H9 (cell line): ENCODE measurements at regions not wholly inside any gene's neighbourhood (a gene's known extent, or its start where the extent isn't known, plus 50 kb on each side); places are given as distances from the start of the nearest gene placed in this dataset.

ENCODE experiments used
- DNase-seq: peaks from one replicate; pipeline ENCODE4 v3.0.0-alpha.2; 2017
- H2AFZ ChIP-seq: one replicate; pipeline ENCODE4 v1.6.1; 2013; ENCODE audit warnings: mild to moderate bottlenecking, low read length, control low read depth, moderate library complexity
- H2AK5ac ChIP-seq: 2 replicates; pipeline ENCODE4 v1.6.1; 2013; ENCODE audit warnings: low read length, control low read depth, mixed read lengths; ENCODE audit not compliant: insufficient read length
- H2BK120ac ChIP-seq: one replicate; pipeline ENCODE4 v1.6.1; 2013; ENCODE audit warnings: low read depth, mild to moderate bottlenecking, low read length, control low read depth, inconsistent platforms; ENCODE audit not compliant: poor library complexity, severe bottlenecking
- H2BK12ac ChIP-seq: 2 replicates; pipeline ENCODE4 v1.6.1; 2013; ENCODE audit warnings: low read length, control low read depth, mixed read lengths, low read depth; ENCODE audit not compliant: insufficient read length
- H2BK15ac ChIP-seq: 2 replicates; pipeline ENCODE4 v1.6.1; 2013; ENCODE audit warnings: low read depth, low read length, control low read depth
- H2BK20ac ChIP-seq: one replicate; pipeline ENCODE4 v1.6.1; 2013; ENCODE audit warnings: low read depth, mild to moderate bottlenecking, low read length, control low read depth, inconsistent platforms; ENCODE audit not compliant: poor library complexity, severe bottlenecking
- H2BK5ac ChIP-seq: 2 replicates; pipeline ENCODE4 v1.6.1; 2013; ENCODE audit warnings: low read length, control low read depth, mixed read lengths; ENCODE audit not compliant: insufficient read length
- H3K14ac ChIP-seq: 2 replicates; pipeline ENCODE4 v1.6.1; 2013; ENCODE audit warnings: low read length, control low read depth; ENCODE audit not compliant: insufficient read depth
- H3K18ac ChIP-seq: 2 replicates; pipeline ENCODE4 v1.6.1; 2013; ENCODE audit warnings: low read depth, mild to moderate bottlenecking, mixed read lengths, low read length, control low read depth; ENCODE audit not compliant: insufficient read length
- H3K23ac ChIP-seq: 2 replicates; pipeline ENCODE4 v1.6.1; 2013; ENCODE audit warnings: low read length, control low read depth, mixed read lengths, low read depth; ENCODE audit not compliant: insufficient read length
- H3K23me2 ChIP-seq: 2 replicates; pipeline ENCODE4 v1.6.1; 2013; ENCODE audit warnings: low read depth, mild to moderate bottlenecking, mixed read lengths, low read length, control low read depth; ENCODE audit not compliant: insufficient read length, poor library complexity, severe bottlenecking
- H3K27ac ChIP-seq: 2 replicates; pipeline ENCODE4 v1.5.1; 2013; ENCODE audit warnings: low read length, control low read depth, mixed read lengths, low read depth; ENCODE audit not compliant: insufficient read length
- H3K27me3 ChIP-seq: 2 replicates; pipeline ENCODE4 v1.6.1; 2013; ENCODE audit warnings: low read length, control low read depth, inconsistent platforms; ENCODE audit not compliant: insufficient read depth
- H3K4ac ChIP-seq: 2 replicates; pipeline ENCODE4 v1.6.1; 2013; ENCODE audit warnings: low read depth, mild to moderate bottlenecking, control low read depth, inconsistent platforms, low read length, moderate library complexity
- H3K4me1 ChIP-seq: 2 replicates; pipeline ENCODE4 v1.6.1; 2013; ENCODE audit warnings: low read length, control low read depth, inconsistent platforms; ENCODE audit not compliant: insufficient read depth
- H3K4me2 ChIP-seq: 2 replicates; pipeline ENCODE4 v1.6.1; 2013; ENCODE audit warnings: low read length, control low read depth, mixed read lengths; ENCODE audit not compliant: insufficient read length, insufficient read depth
- H3K56ac ChIP-seq: 2 replicates; pipeline ENCODE4 v1.6.1; 2013; ENCODE audit warnings: low read depth, mild to moderate bottlenecking, mixed read lengths, low read length, control low read depth; ENCODE audit not compliant: insufficient read length
- H3K79me1 ChIP-seq: 2 replicates; pipeline ENCODE4 v1.6.1; 2013; ENCODE audit warnings: low read depth, mild to moderate bottlenecking, moderate library complexity, low read length, control low read depth, inconsistent platforms; ENCODE audit not compliant: insufficient read depth, poor library complexity, severe bottlenecking
- H3K79me2 ChIP-seq: 2 replicates; pipeline ENCODE4 v1.6.1; 2013; ENCODE audit warnings: low read length, control low read depth, inconsistent platforms; ENCODE audit not compliant: insufficient read depth
- H3K9ac ChIP-seq: 2 replicates; pipeline ENCODE4 v1.6.1; 2013; ENCODE audit warnings: low read length, control low read depth, mixed read lengths; ENCODE audit not compliant: insufficient read length; ENCODE audit errors: extremely low read depth
- H3K9me3 ChIP-seq: one replicate; pipeline ENCODE4 v1.6.1; 2013; ENCODE audit warnings: low read depth, low read length, inconsistent platforms; ENCODE audit not compliant: control insufficient read depth
- H3T11ph ChIP-seq: one replicate; pipeline ENCODE4 v1.6.1; 2013; ENCODE audit warnings: mild to moderate bottlenecking, low read length, control low read depth, inconsistent platforms
- H4K20me1 ChIP-seq: one replicate; pipeline ENCODE4 v1.6.1; 2013; ENCODE audit not compliant: control insufficient read depth, insufficient read length, insufficient read depth
- H4K5ac ChIP-seq: 2 replicates; pipeline ENCODE4 v1.6.1; 2013; ENCODE audit warnings: low read depth, mild to moderate bottlenecking, mixed read lengths, low read length, control low read depth; ENCODE audit not compliant: insufficient read length
- H4K8ac ChIP-seq: replicated peaks from 2 replicates; pipeline ENCODE4 v1.6.1; 2013; ENCODE audit warnings: low read length, control low read depth, mixed read lengths, low read depth; ENCODE audit not compliant: insufficient read length
- H4K91ac ChIP-seq: 2 replicates; pipeline ENCODE4 v1.6.1; 2013; ENCODE audit warnings: low read depth, mild to moderate bottlenecking, moderate library complexity, mixed read lengths, low read length, control low read depth; ENCODE audit not compliant: insufficient read length
- H3K27ac Mint-ChIP-seq, 3 experiments: 2 replicates in 2 of 3; 3 replicates in 1 of 3; pipeline ENCODE4 v1.8.0; 2020 to 2021; ENCODE audit warnings: mixed read lengths in 3 of 3, mild to moderate bottlenecking in 1 of 3, moderate library complexity in 1 of 3
- H3K27me3 Mint-ChIP-seq: 2 replicates; pipeline ENCODE4 v1.8.0; 2021; ENCODE audit warnings: low read depth, mild to moderate bottlenecking, moderate library complexity, mixed read lengths
- H3K36me3 Mint-ChIP-seq, 3 experiments: 2 replicates in 2 of 3; 3 replicates in 1 of 3; pipeline ENCODE4 v1.8.0; 2020 to 2021; ENCODE audit warnings: low read depth in 3 of 3, mixed read lengths in 3 of 3; ENCODE audit not compliant: insufficient read depth in 1 of 3
- H3K4me1 Mint-ChIP-seq, 2 experiments: 2 replicates each; pipeline ENCODE4 v1.8.0; 2020; ENCODE audit warnings: mixed read lengths in 2 of 2
- H3K4me3 Mint-ChIP-seq, 2 experiments: 2 replicates in 1 of 2; 3 replicates in 1 of 2; pipeline ENCODE4 v1.8.0; 2020 to 2021; ENCODE audit warnings: mild to moderate bottlenecking in 2 of 2, mixed read lengths in 2 of 2, moderate library complexity in 1 of 2
- H3K9me3 Mint-ChIP-seq, 2 experiments: 2 replicates in 1 of 2; 3 replicates in 1 of 2; pipeline ENCODE4 v1.8.0; 2020; ENCODE audit warnings: mild to moderate bottlenecking in 2 of 2, mixed read lengths in 2 of 2, moderate library complexity in 1 of 2
- WGBS: extraction: QIAGEN DNeasy Blood & Tissue Kit; methylation state at CpG from one replicate; pipeline ENCODE4 v1.1.7; 2013; ENCODE audit warnings: missing lambda C conversion rate, low lambda C conversion rate, mixed read lengths; ENCODE audit not compliant: insufficient read length; ENCODE audit errors: extremely low coverage; 5-methylcytosine and 5-hydroxymethylcytosine counted together
- TF ChIP-seq, protein P1 (sequence below): fragments of 200-600 bp; sonication (generic); conservative IDR thresholded peaks from 3 replicates; pipeline ENCODE4 v1.8.0; 2021; ENCODE audit warnings: antibody characterized with exemption, mild to moderate bottlenecking

DNA sequence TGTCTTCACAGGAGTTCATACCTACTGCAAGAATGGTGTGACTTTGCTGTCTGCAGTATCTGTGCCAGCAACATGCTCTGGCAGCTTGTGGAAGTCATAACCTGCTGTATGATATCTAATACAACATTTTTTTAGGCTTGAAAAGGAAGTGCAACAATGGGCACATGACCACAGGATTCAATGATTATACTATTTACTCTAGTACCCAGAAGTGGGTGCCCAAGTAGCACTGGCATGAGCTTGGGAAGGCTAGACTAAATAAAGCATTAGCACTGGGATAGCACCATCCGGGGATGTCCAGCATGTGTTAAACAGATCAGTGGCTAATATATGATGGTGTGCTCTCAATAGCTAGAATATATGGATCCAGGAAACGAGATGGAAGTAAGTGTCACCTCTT lies 98.6 kb upstream of the PDE4B start:
- no peaks in the 10 kb centered on the region for H3K79me1 ChIP-seq
- no CpG with 5 or more reads among the region's 2 CpGs for WGBS

More for the DNA sequence above, 98.6 kb upstream of the PDE4B start:
- no peak overlapping the region for H3K18ac ChIP-seq
- H2BK15ac ChIP-seq, result no peak overlapping the region
- no peak for DNase-seq
- no peak overlapping the region for H2BK20ac ChIP-seq
- no peak overlapping the region for H4K91ac ChIP-seq
- H2AK5ac ChIP-seq, result no peak overlapping the region
- no peak overlapping the region for H2BK12ac ChIP-seq
- no peaks in the 10 kb centered on the region for H4K20me1 ChIP-seq
- H3K14ac ChIP-seq, result no peak overlapping the region
- no peak overlapping the region for H2BK5ac ChIP-seq
- Mint-ChIP-seq H3K9me3 (no peaks in the 10 kb centered on the region), H3K27me3 (no peaks in the 10 kb centered on the region), H3K4me3 (no peak overlapping the region), H3K27ac (no peak overlapping the region), H3K4me1 (no peaks in the 10 kb centered on the region), H3K36me3 (no peaks in the 10 kb centered on the region)
- H3K56ac ChIP-seq, result no peak overlapping the region
- H2BK120ac ChIP-seq, result no peak overlapping the region
- TF ChIP-seq, protein P1, sequence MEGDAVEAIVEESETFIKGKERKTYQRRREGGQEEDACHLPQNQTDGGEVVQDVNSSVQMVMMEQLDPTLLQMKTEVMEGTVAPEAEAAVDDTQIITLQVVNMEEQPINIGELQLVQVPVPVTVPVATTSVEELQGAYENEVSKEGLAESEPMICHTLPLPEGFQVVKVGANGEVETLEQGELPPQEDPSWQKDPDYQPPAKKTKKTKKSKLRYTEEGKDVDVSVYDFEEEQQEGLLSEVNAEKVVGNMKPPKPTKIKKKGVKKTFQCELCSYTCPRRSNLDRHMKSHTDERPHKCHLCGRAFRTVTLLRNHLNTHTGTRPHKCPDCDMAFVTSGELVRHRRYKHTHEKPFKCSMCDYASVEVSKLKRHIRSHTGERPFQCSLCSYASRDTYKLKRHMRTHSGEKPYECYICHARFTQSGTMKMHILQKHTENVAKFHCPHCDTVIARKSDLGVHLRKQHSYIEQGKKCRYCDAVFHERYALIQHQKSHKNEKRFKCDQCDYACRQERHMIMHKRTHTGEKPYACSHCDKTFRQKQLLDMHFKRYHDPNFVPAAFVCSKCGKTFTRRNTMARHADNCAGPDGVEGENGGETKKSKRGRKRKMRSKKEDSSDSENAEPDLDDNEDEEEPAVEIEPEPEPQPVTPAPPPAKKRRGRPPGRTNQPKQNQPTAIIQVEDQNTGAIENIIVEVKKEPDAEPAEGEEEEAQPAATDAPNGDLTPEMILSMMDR, result no peak
- H3K4ac ChIP-seq, result no peak overlapping the region
- H3T11ph ChIP-seq, result no peak overlapping the region
- H3K4me2 ChIP-seq, result no peak overlapping the region
- no peaks in the 10 kb centered on the region for H3K4me1 ChIP-seq
- H2AFZ ChIP-seq, result no peak overlapping the region
- H3K79me2 ChIP-seq, result no peaks in the 10 kb centered on the region
- H4K8ac ChIP-seq, result no peak overlapping the region
- H3K23ac ChIP-seq, result no peak overlapping the region
- no peak overlapping the region for H3K27ac ChIP-seq
- no peaks in the 10 kb centered on the region for H3K23me2 ChIP-seq
- H3K27me3 ChIP-seq, result no peaks in the 10 kb centered on the region
- no peaks in the 10 kb centered on the region for H3K9me3 ChIP-seq
- no peak overlapping the region for H3K9ac ChIP-seq
- H4K5ac ChIP-seq, result no peak overlapping the region
